Brain microvascular endothelial cell (primary cell): ENCODE measurements at regions not wholly inside any gene's neighbourhood (a gene's known extent, or its start where the extent isn't known, plus 50 kb on each side); places are given as distances from the start of the nearest gene placed in this dataset.

Experiments used
- DNase-seq: peaks from one replicate; pipeline ENCODE4 v3.0.0-alpha.2; 2020
- H3K27ac ChIP-seq: fragments of 250-450 bp; sonication (Bioruptor Pico); 2 replicates; pipeline ENCODE4 v1.5.1; 2020; ENCODE audit warnings: mild to moderate bottlenecking, moderate library complexity
- H3K27me3 ChIP-seq: fragments of 250-450 bp; sonication (Bioruptor Pico); replicated peaks from 2 replicates; pipeline ENCODE4 v1.5.1; 2020; ENCODE audit warnings: mild to moderate bottlenecking
- H3K36me3 ChIP-seq: fragments of 250-450 bp; sonication (Bioruptor Pico); replicated peaks from 2 replicates; pipeline ENCODE4 v1.5.1; 2020; ENCODE audit warnings: mild to moderate bottlenecking
- H3K4me3 ChIP-seq: 2 replicates; pipeline ENCODE4 v1.5.1; 2011; ENCODE audit warnings: low read depth, mild to moderate bottlenecking, control low read depth, low read length, moderate library complexity
- CTCF ChIP-seq: IDR thresholded peaks from 2 replicates; pipeline ENCODE4 v1.5.1; 2011; ENCODE audit warnings: low read depth, mild to moderate bottlenecking, moderate library complexity, low read length, control low read depth, inconsistent platforms; ENCODE audit errors: missing control alignments
- in situ Hi-C: cut with HindIII; loops from 2 replicates; pipeline ENCODE4 v1.10.0; 2017; ENCODE audit warnings: low sequenced_read_pairs, low pct_ligation_motif_present

DNA sequence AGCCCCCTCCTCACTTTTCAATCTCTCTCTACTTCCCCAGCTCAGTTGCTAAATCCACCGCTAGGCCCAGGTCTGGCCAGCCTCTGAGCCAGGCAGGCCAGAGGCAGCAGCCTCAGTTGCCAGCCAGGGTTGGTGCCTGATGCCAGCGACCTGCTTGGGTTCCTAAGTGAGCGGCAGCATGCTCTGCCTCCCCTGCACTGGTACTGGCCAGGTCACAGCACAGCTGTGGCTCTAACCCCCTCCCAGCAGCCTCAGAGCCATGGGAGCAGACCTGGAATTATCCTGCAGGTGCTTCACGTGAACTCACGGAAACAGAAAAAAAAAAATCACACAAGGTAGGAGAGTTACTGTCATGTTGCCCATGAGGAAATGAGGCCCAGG is 82.5 kb upstream of the ATF3 start:
- no peaks in the 10 kb centered on the region for H3K36me3 ChIP-seq
- H3K27ac ChIP-seq: no peak overlapping the region
- TF ChIP-seq CTCF: no peak
- in situ Hi-C loops: no loop called here
- peaks cover 3% of the 10 kb centered on the region for H3K27me3 ChIP-seq
- H3K4me3 ChIP-seq: no peak overlapping the region
- DNase-seq: no peak

- in situ Hi-C loops: no loop called here
- peaks cover 6% of the 10 kb centered on the region for H3K27me3 ChIP-seq
- no peak overlapping the region for H3K4me3 ChIP-seq
- TF ChIP-seq CTCF: no peak
- no peak for DNase-seq
- H3K27ac ChIP-seq: no peak overlapping the region
- no peaks in the 10 kb centered on the region for H3K36me3 ChIP-seq
Observed at GRCh38 chr1:212528501-212528900, 80.1 kb upstream of the ATF3 start.

DNA sequence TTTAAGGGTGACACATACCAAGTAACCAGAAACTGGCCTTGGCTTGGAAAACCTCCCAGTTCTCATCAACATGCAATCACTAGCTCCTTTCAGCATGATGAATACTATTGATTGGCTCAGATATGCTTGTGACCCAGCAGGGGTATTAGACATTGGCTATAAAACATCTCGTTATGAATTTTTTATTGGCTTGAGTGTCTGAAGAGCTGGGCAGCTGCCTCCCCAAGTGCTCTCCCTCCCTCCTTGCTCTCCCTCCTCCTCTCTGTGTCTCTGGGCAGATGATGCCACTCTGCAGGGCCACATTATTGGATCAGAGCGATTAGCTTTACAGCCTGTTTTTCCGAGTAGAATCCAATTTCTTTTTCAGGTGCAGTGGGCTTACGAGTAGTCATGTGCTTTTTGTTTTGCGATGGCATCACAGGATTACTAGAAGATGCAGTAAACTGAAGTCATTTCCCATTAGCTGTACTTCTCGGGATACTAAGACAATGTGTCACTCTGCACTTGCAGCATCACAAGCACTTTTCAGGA is 79.3 kb upstream of the ATF3 start:
- in situ Hi-C loops: no loop called here
- Histone ChIP-seq H3K36me3 (no peaks in the 10 kb centered on the region), H3K27me3 (peaks cover 6% of the 10 kb centered on the region), H3K27ac (no peak overlapping the region), H3K4me3 (no peak overlapping the region)
- no peak for DNase-seq
- TF ChIP-seq CTCF: no peak

DNA sequence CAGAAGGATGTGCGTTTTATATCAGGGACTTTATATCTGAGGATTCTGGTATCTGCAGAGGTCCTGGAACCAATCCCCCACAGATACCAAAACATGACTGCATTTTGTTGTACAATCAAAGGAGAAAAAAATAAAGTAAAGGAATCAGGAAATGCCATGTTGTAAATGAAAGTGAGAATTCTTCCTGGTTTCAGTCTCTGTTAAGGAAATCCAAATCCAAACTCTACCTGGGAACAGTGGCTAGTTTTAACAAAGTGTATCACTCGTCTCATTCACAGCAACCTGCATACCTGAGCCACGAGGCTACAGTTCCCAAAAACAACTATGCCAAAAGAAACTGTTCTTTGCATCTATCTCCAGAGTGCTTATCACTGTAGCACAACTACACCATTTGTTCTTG is 77.3 kb upstream of the ATF3 start:
- Histone ChIP-seq H3K4me3 (no peak overlapping the region), H3K36me3 (no peaks in the 10 kb centered on the region)
- in situ Hi-C loops: no loop called here

GRCh38 chr1:212531796-212532195 is 76.8 kb upstream of the ATF3 start:
- H3K36me3 ChIP-seq: no peaks in the 10 kb centered on the region
- DNase-seq: no peak
- no peak for TF ChIP-seq CTCF
- in situ Hi-C loops: no loop called here
- no peak overlapping the region for H3K4me3 ChIP-seq
- H3K27me3 ChIP-seq: peaks cover 6% of the 10 kb centered on the region
- no peak overlapping the region for H3K27ac ChIP-seq

More for the DNA sequence above, 77.3 kb upstream of the ATF3 start:
- peaks cover 6% of the 10 kb centered on the region for H3K27me3 ChIP-seq
- TF ChIP-seq CTCF: no peak
- no peak for DNase-seq
- no peak overlapping the region for H3K27ac ChIP-seq

DNA sequence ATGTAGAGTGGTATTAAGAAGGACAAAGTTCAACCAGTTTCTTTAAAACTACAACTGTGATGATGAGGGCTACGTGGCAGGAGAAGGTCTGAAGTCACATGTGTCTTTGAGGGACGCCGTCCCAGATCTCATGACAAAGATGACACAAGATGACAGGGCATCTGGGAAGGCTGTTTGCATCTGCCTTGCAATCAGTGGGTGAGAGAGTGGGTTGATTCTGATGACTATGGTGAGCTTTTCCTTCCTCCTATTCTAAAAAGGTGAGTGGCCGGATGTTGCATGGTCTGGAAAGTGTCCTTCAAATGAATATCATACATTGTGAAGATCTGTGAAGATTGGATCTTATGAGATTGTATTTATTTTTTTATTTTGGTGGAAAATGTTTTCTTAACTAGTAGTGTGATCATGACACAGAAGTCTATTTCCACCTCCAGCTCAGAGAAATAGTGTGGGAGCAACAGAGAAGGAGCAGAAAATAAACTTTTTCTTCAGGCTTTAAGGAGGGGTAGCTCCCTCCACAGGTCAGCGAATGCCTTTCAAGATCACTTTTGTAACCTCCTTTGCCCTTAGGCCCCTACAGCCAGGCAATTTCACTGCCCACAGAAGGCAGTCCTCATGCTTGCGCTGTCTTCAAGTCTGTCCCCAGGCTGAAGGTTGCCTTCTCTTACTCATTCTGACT is 76.0 kb upstream of the ATF3 start:
- no peak for DNase-seq

More for the DNA sequence above, 76.0 kb upstream of the ATF3 start:
- no peak for TF ChIP-seq CTCF
- Histone ChIP-seq H3K27ac (no peak overlapping the region), H3K4me3 (no peak overlapping the region), H3K27me3 (peaks cover 6% of the 10 kb centered on the region), H3K36me3 (no peaks in the 10 kb centered on the region)
- in situ Hi-C loops: no loop called here
